Tibial nerve (tissue), 4 donors: ENCODE measurements at regions not wholly inside any gene's neighbourhood (a gene's known extent, or its start where the extent isn't known, plus 50 kb on each side); places are given as distances from the start of the nearest gene placed in this dataset.

Experiments
- CTCF ChIP-seq, 5 experiments: fragments of 200-600 bp in 3 of 5; fragments of 450-650 bp in 2 of 5; sonication (generic) in 3 of 5; IDR thresholded peaks; one replicate each; pipeline ENCODE4 v1.5.1; 2016 to 2019; ENCODE audit warnings: antibody characterized with exemption in 5 of 5, mild to moderate bottlenecking in 3 of 5, moderate library complexity in 2 of 5
- EP300 ChIP-seq, 2 donors: sonication (generic); formaldehyde crosslinking; IDR thresholded peaks; one replicate each; pipeline ENCODE4 v1.6.1; 2017; ENCODE audit warnings: antibody characterized with exemption in 2 of 2, mild to moderate bottlenecking in 1 of 2
- POLR2A ChIP-seq, 2 donors: fragments of 450-650 bp; IDR thresholded peaks; one replicate each; pipeline ENCODE4 v1.6.1; 2017; ENCODE audit warnings: antibody characterized with exemption in 2 of 2, mild to moderate bottlenecking in 2 of 2, moderate library complexity in 2 of 2

- TF ChIP-seq CTCF (IDR thresholded peaks at IDR 0.05) (no peak), POLR2A (IDR thresholded peaks at IDR 0.05) (no peak), EP300 (IDR thresholded peaks at IDR 0.05) (no peak)
These were observed 430.4 kb upstream of the NUDT12 start for GRCh38 chr5:103993031-103993430.
